K562 (cell line): ENCODE measurements at regions not wholly inside any gene's neighbourhood (a gene's known extent, or its start where the extent isn't known, plus 50 kb on each side); places are given as distances from the start of the nearest gene placed in this dataset.

Experiments
- CTCF ChIP-seq, 3 experiments: IDR thresholded peaks in 2 of 3; conservative IDR thresholded peaks in 1 of 3; 2 replicates each; pipeline ENCODE4 v1.5.1; 2011 to 2012; ENCODE audit warnings: low read length in 3 of 3, mild to moderate bottlenecking in 3 of 3, control low read depth in 2 of 3, improper control_type of control experiment in 1 of 3, inconsistent platforms in 1 of 3, low read depth in 1 of 3, mixed read lengths in 1 of 3, moderate library complexity in 1 of 3; ENCODE audit not compliant: insufficient read depth in 2 of 3
- HLTF ChIP-seq: fragments of 450-650 bp; IDR thresholded peaks from 2 replicates; pipeline ENCODE4 v1.6.1; 2016
- KHSRP ChIP-seq: fragments of 450-650 bp; IDR thresholded peaks from 2 replicates; pipeline ENCODE4 v1.6.1; 2017
- KLF1 ChIP-seq: fragments of 450-650 bp; IDR thresholded peaks from 2 replicates; pipeline ENCODE4 v1.6.1; 2016; ENCODE audit warnings: missing genetic modification characterization, missing compliant biosample characterization
- NFIC ChIP-seq: fragments of 450-650 bp; IDR thresholded peaks from 2 replicates; pipeline ENCODE4 v1.6.1; 2017; ENCODE audit warnings: mild to moderate bottlenecking, inconsistent platforms
- NR2C2 ChIP-seq, 2 experiments: fragments of 200-800 bp in 1 of 2; sonication (Bioruptor generic) in 1 of 2; sonication (generic) in 1 of 2; formaldehyde crosslinking in 1 of 2; IDR thresholded peaks; 2 replicates each; pipeline versions ENCODE4 v1.6.1 to v1.8.0; 2016 to 2022; ENCODE audit warnings: mild to moderate bottlenecking in 1 of 2, missing compliant biosample characterization in 1 of 2, missing genetic modification characterization in 1 of 2, missing genetic modification reagents in 1 of 2
- POLR2A ChIP-seq: fragments of 450-650 bp; conservative IDR thresholded peaks from 2 replicates; pipeline ENCODE4 v1.6.1; 2016
- SRF ChIP-seq, 2 experiments: fragments of 250-450, 450-650 bp in 1 of 2; sonication (Bioruptor Pico) in 1 of 2; sonication (generic) in 1 of 2; formaldehyde crosslinking; IDR thresholded peaks; 2 replicates each; pipeline versions ENCODE4 v1.5.0 to v1.5.1; 2020 to 2022; ENCODE audit warnings: mild to moderate bottlenecking in 1 of 2, missing genetic modification reagents in 1 of 2
- TCF7 ChIP-seq: sonication (generic); IDR thresholded peaks from 2 replicates; pipeline ENCODE4 v1.6.1; 2016; ENCODE audit warnings: antibody characterized with exemption, borderline replicate concordance

GRCh38 chr10:33609546-33609945 lies 275.1 kb upstream of the NRP1 start:
- TF ChIP-seq CTCF (IDR thresholded peaks at IDR 0.05 in 2 of 3, conservative IDR thresholded peaks at IDR 0.05 in 1 of 3; ENCODE audit: insufficient read depth in 2 of 3, low read depth in 1 of 3, low read length in 3 of 3) (no peak), NFIC (no peak), HLTF (no peak), TCF7 (no peak), POLR2A (no peak), KHSRP (no peak), KLF1 (tag) (no peak), SRF (CRISPR knock-in tag; IDR thresholded peaks at IDR 0.05) (no peak), NR2C2 (CRISPR knock-in tag; IDR thresholded peaks at IDR 0.05) (no peak), NR2C2 (tag; IDR thresholded peaks at IDR 0.05) (no peak)
